ENCODE measurements at regions not wholly inside any gene's neighbourhood (a gene's known extent, or its start where the extent isn't known, plus 50 kb on each side); places are given as distances from the start of the nearest gene placed in this dataset.

DNA sequence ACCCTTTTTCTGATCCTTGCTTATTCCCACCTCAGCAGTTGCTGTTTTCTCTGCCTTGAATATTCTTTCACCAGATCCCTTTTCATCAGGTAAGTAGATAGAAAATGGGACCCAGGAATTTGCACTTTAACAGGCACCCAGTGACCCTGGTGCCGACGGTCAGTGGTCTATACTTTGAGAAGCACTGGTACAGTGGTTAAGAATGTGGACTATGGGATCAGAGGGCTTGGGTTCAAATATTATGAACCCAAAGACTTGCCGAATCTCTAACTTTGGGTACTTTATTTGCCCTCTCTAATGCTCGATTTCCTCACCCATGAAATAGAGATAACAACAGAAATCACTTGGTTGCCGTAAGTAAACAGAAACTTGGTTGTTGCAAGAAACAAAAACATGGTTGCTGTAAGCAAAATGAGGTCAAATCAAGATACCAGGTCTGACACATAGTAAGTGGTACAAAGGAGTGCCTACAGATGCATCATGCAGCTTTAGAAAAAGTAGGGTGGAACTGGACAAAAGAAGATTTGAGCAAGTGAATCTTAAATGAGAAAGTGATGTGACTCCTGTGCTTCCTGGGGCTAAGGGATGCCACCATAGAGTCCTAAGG is 69.5 kb upstream of the GLS start:
- H3K4me2 ChIP-seq (ENCODE audit: low read length) = no peak overlapping the region
- H3K36me3 ChIP-seq (ENCODE audit: insufficient read depth, low read length) = no peaks in the 10 kb centered on the region
- H3K27me3 ChIP-seq (ENCODE audit: insufficient read depth, low read depth, low read length) = no peaks in the 10 kb centered on the region
- H2AFZ ChIP-seq (ENCODE audit: low read depth, low read length) = no peak overlapping the region
- no peak overlapping the region for H3K27ac ChIP-seq (ENCODE audit: low read length)
- no peaks in the 10 kb centered on the region for H3K9me2 ChIP-seq (ENCODE audit: insufficient read depth, low read length)
- H4K20me1 ChIP-seq (ENCODE audit: insufficient read depth) = no peaks in the 10 kb centered on the region
- H3F3A ChIP-seq (ENCODE audit: insufficient read depth, low read length, poor library complexity, severe bottlenecking) = no peaks in the 10 kb centered on the region
- no peaks in the 10 kb centered on the region for H3K9me3 ChIP-seq (ENCODE audit: low read length)
- TF ChIP-seq REST (IDR thresholded peaks at IDR 0.05; ENCODE audit: borderline replicate concordance) = no peak
- no peak for TF ChIP-seq RAD21 (conservative IDR thresholded peaks at IDR 0.05)
- TF ChIP-seq TAF1 (IDR thresholded peaks at IDR 0.05; ENCODE audit: low read depth) = no peak
- TF ChIP-seq EZH2 (IDR thresholded peaks at IDR 0.05; ENCODE audit: borderline replicate concordance, insufficient read depth, low read length, poor library complexity, severe bottlenecking) = no peak
- no peak for TF ChIP-seq MXI1 (conservative IDR thresholded peaks at IDR 0.05; ENCODE audit: poor library complexity, severe bottlenecking)
- no peak for TF ChIP-seq EP300 (conservative IDR thresholded peaks at IDR 0.05; ENCODE audit: poor library complexity, severe bottlenecking)
- no peak for TF ChIP-seq CTCF (IDR thresholded peaks at IDR 0.05; ENCODE audit: poor library complexity, severe bottlenecking)
- TF ChIP-seq SMC3 (conservative IDR thresholded peaks at IDR 0.05; ENCODE audit: poor library complexity) = no peak
- TF ChIP-seq POLR2AphosphoS5 (IDR thresholded peaks at IDR 0.05) = no peak
- H3K9ac ChIP-seq (ENCODE audit: low read length) = no peak overlapping the region
- H3K79me2 ChIP-seq (replicated peaks; ENCODE audit: insufficient read depth, low read length) = no peaks in the 10 kb centered on the region
- no peak overlapping the region for H3K4me3 ChIP-seq (ENCODE audit: low read length)

DNA sequence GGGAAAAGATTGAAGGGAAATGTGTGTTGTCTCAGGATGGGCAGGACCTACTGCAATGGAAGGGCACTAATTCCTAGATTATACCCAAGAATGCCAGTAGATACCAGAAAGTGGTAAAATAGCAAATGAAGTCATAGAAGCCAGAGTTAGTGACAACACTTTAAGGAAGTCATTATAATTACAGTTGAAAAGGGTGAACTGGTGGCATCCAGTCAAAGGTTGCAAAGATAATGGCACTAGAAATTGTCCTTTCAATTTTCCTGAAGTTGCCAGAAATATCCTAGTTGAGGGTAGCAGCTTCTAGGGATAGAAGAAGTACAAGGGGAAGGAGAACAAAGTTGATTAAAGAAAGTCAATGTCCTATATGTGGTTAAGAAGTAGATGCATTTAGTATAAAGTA is 68.8 kb upstream of the GLS start:
- no peak for TF ChIP-seq EZH2 (IDR thresholded peaks at IDR 0.05; ENCODE audit: borderline replicate concordance, insufficient read depth, low read length, poor library complexity, severe bottlenecking)
- no peak for TF ChIP-seq POLR2AphosphoS5 (IDR thresholded peaks at IDR 0.05)
- TF ChIP-seq REST (IDR thresholded peaks at IDR 0.05; ENCODE audit: borderline replicate concordance) = no peak
- TF ChIP-seq SMC3 (conservative IDR thresholded peaks at IDR 0.05; ENCODE audit: poor library complexity) = no peak
- no peak for TF ChIP-seq CTCF (IDR thresholded peaks at IDR 0.05; ENCODE audit: poor library complexity, severe bottlenecking)
- no peak for TF ChIP-seq RAD21 (conservative IDR thresholded peaks at IDR 0.05)
- no peak for TF ChIP-seq MXI1 (conservative IDR thresholded peaks at IDR 0.05; ENCODE audit: poor library complexity, severe bottlenecking)
- TF ChIP-seq EP300 (conservative IDR thresholded peaks at IDR 0.05; ENCODE audit: poor library complexity, severe bottlenecking) = no peak
- no peak for TF ChIP-seq TAF1 (IDR thresholded peaks at IDR 0.05; ENCODE audit: low read depth)
- Histone ChIP-seq H3K4me2 (ENCODE audit: low read length) (no peak overlapping the region), H3K9me2 (ENCODE audit: insufficient read depth, low read length) (no peaks in the 10 kb centered on the region), H3F3A (ENCODE audit: insufficient read depth, low read length, poor library complexity, severe bottlenecking) (no peaks in the 10 kb centered on the region), H3K27ac (ENCODE audit: low read length) (no peak overlapping the region), H3K9ac (ENCODE audit: low read length) (no peak overlapping the region), H2AFZ (ENCODE audit: low read depth, low read length) (no peak overlapping the region), H3K27me3 (ENCODE audit: insufficient read depth, low read depth, low read length) (no peaks in the 10 kb centered on the region), H4K20me1 (ENCODE audit: insufficient read depth) (no peaks in the 10 kb centered on the region), H3K4me3 (ENCODE audit: low read length) (no peak overlapping the region), H3K79me2 (replicated peaks; ENCODE audit: insufficient read depth, low read length) (no peaks in the 10 kb centered on the region), H3K9me3 (ENCODE audit: low read length) (no peaks in the 10 kb centered on the region), H3K36me3 (ENCODE audit: insufficient read depth, low read length) (no peaks in the 10 kb centered on the region)

Data from neural cell (in vitro differentiated cells).